ENCODE measurements at regions not wholly inside any gene's neighbourhood (a gene's known extent, or its start where the extent isn't known, plus 50 kb on each side); places are given as distances from the start of the nearest gene placed in this dataset.
A peak's percentile ranks its signal among the peaks of the same experiment; 100 is the strongest.

GRCh38 chr2:195356920-195357440, 300.0 kb upstream of the SLC39A10 start:
- H3K36me3 ChIP-seq (ENCODE audit: low read depth): no peaks in the 10 kb centered on the region
- no peaks in the 10 kb centered on the region for H3K9me3 ChIP-seq (ENCODE audit: severe bottlenecking)
- H3K4me1 ChIP-seq (ENCODE audit: insufficient read depth, poor library complexity, severe bottlenecking): no peaks in the 10 kb centered on the region
- H3K27me3 ChIP-seq (ENCODE audit: insufficient read depth, poor library complexity, severe bottlenecking): no peaks in the 10 kb centered on the region
- no peak for ATAC-seq (ENCODE audit: low read depth)
- TF ChIP-seq CTCF (IDR thresholded peaks at IDR 0.05; ENCODE audit: poor library complexity, severe bottlenecking): no peak
- no peak overlapping the region for H3K27ac ChIP-seq (ENCODE audit: poor library complexity, severe bottlenecking)
- DNase-seq (ENCODE audit: low spot score): no peak
- H3K4me3 ChIP-seq (ENCODE audit: severe bottlenecking): no peak overlapping the region

GRCh38 chr2:195356026-195356425, 301.0 kb upstream of the SLC39A10 start:
- no peak for ATAC-seq (ENCODE audit: low read depth)
- no peaks in the 10 kb centered on the region for H3K36me3 ChIP-seq (ENCODE audit: low read depth)
- no peak overlapping the region for H3K27ac ChIP-seq (ENCODE audit: poor library complexity, severe bottlenecking)
- no peaks in the 10 kb centered on the region for H3K9me3 ChIP-seq (ENCODE audit: severe bottlenecking)
- TF ChIP-seq CTCF (IDR thresholded peaks at IDR 0.05; ENCODE audit: poor library complexity, severe bottlenecking): no peak
- H3K4me3 ChIP-seq (ENCODE audit: severe bottlenecking): no peak overlapping the region
- DNase-seq (ENCODE audit: low spot score): no peak
- H3K4me1 ChIP-seq (ENCODE audit: insufficient read depth, poor library complexity, severe bottlenecking): no peaks in the 10 kb centered on the region
- no peaks in the 10 kb centered on the region for H3K27me3 ChIP-seq (ENCODE audit: insufficient read depth, poor library complexity, severe bottlenecking)

- no peaks in the 10 kb centered on the region for H3K36me3 ChIP-seq (ENCODE audit: low read depth)
- no peaks in the 10 kb centered on the region for H3K4me1 ChIP-seq (ENCODE audit: insufficient read depth, poor library complexity, severe bottlenecking)
- no peak overlapping the region for H3K27ac ChIP-seq (ENCODE audit: poor library complexity, severe bottlenecking)
- no peak for TF ChIP-seq CTCF (IDR thresholded peaks at IDR 0.05; ENCODE audit: poor library complexity, severe bottlenecking)
- DNase-seq (ENCODE audit: low spot score): no peak
- ATAC-seq (ENCODE audit: low read depth): no peak
- H3K4me3 ChIP-seq (ENCODE audit: severe bottlenecking): no peak overlapping the region
- H3K27me3 ChIP-seq (ENCODE audit: insufficient read depth, poor library complexity, severe bottlenecking): no peaks in the 10 kb centered on the region
- H3K9me3 ChIP-seq (ENCODE audit: severe bottlenecking): no peaks in the 10 kb centered on the region
These were observed 304.4 kb upstream of the SLC39A10 start for GRCh38 chr2:195352581-195352980.

GRCh38 chr2:195343942-195344530, 313.0 kb upstream of the SLC39A10 start:
- Histone ChIP-seq H3K27ac (ENCODE audit: poor library complexity, severe bottlenecking) (no peak overlapping the region), H3K9me3 (ENCODE audit: severe bottlenecking) (no peaks in the 10 kb centered on the region), H3K4me1 (ENCODE audit: insufficient read depth, poor library complexity, severe bottlenecking) (no peaks in the 10 kb centered on the region), H3K4me3 (ENCODE audit: severe bottlenecking) (no peak overlapping the region), H3K27me3 (ENCODE audit: insufficient read depth, poor library complexity, severe bottlenecking) (no peaks in the 10 kb centered on the region), H3K36me3 (ENCODE audit: low read depth) (no peaks in the 10 kb centered on the region)
- no peak for TF ChIP-seq CTCF (IDR thresholded peaks at IDR 0.05; ENCODE audit: poor library complexity, severe bottlenecking)
- ATAC-seq (ENCODE audit: low read depth) (0 out of 3 replicates have a peak, but pooled peaks have one; percentile 21), DNase-seq (ENCODE audit: low spot score) (no peak)

DNA sequence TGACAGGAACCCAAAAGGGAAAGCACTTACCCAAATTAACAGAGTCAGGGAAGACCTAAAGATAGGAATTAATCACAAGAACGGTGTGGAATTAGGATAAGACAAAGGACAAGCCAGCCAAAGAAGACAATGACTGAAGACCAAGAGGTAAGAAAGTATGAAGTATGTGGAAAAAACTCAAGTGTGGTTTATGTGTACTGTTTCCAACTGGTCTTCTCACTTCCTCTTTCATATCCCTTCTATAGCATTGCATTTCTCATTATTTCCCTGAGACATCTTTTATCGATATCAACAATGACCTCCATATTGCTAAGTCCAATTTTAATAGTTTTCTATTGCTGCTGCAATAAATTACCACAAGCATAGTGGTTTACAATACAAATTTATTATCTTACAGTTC, 313.5 kb upstream of the SLC39A10 start:
- no peak for DNase-seq (ENCODE audit: low spot score)
- H3K9me3 ChIP-seq (ENCODE audit: severe bottlenecking): no peaks in the 10 kb centered on the region
- H3K36me3 ChIP-seq (ENCODE audit: low read depth): no peaks in the 10 kb centered on the region
- no peaks in the 10 kb centered on the region for H3K27me3 ChIP-seq (ENCODE audit: insufficient read depth, poor library complexity, severe bottlenecking)
- H3K4me1 ChIP-seq (ENCODE audit: insufficient read depth, poor library complexity, severe bottlenecking): no peaks in the 10 kb centered on the region
- no peak for ATAC-seq (ENCODE audit: low read depth)
- H3K4me3 ChIP-seq (ENCODE audit: severe bottlenecking): no peak overlapping the region
- H3K27ac ChIP-seq (ENCODE audit: poor library complexity, severe bottlenecking): no peak overlapping the region
- TF ChIP-seq CTCF (IDR thresholded peaks at IDR 0.05; ENCODE audit: poor library complexity, severe bottlenecking): no peak
